HG02759 (cell line): ENCODE measurements at regions not wholly inside any gene's neighbourhood (a gene's known extent, or its start where the extent isn't known, plus 50 kb on each side); places are given as distances from the start of the nearest gene placed in this dataset.
"Not testable (repeated sequence)": the region's sequence is repeated elsewhere in the genome, so short reads cannot be mapped to it uniquely, and the experiment has no call there.

ENCODE experiments used
- ATAC-seq: cut with Tn5 transposase; IDR thresholded peaks from one replicate; pipeline ENCODE4 v1.9.1; 2021; ENCODE audit warnings: mild to moderate bottlenecking, moderate library complexity; ENCODE audit not compliant: unreplicated experiment

- ATAC-seq: no peak
Observed at GRCh38 chr10:16231176-16231575, 205.6 kb upstream of the PTER start.

GRCh38 chr10:16231734-16232435 lies 204.9 kb upstream of the PTER start:
- ATAC-seq: no peak

- ATAC-seq: no peak
Observed at GRCh38 chr10:16232441-16232840, 204.4 kb upstream of the PTER start.

GRCh38 chr10:16234916-16235315 lies 201.9 kb upstream of the PTER start:
- ATAC-seq: no peak

- ATAC-seq: no peak
Observed at GRCh38 chr10:16242446-16242845, 194.4 kb upstream of the PTER start.

GRCh38 chr10:16242859-16243613 lies 193.8 kb upstream of the PTER start:
- ATAC-seq: no peak

GRCh38 chr10:16250136-16250535 lies 186.7 kb upstream of the PTER start:
- ATAC-seq: not testable (repeated sequence)

GRCh38 chr10:16256336-16256735 lies 180.5 kb upstream of the PTER start:
- no peak for ATAC-seq

- ATAC-seq: no peak
Observed at GRCh38 chr10:16258291-16259040, 178.3 kb upstream of the PTER start.

GRCh38 chr10:16259726-16260125 lies 177.1 kb upstream of the PTER start:
- ATAC-seq: no peak

GRCh38 chr10:16260388-16260787 lies 176.4 kb upstream of the PTER start:
- no peak for ATAC-seq

- no peak for ATAC-seq
Observed at GRCh38 chr10:16271571-16271970, 165.2 kb upstream of the PTER start.

- ATAC-seq: no peak
Observed at GRCh38 chr10:16274911-16275310, 161.9 kb upstream of the PTER start.

- no peak for ATAC-seq
Observed at GRCh38 chr10:16280595-16280994, 156.2 kb upstream of the PTER start.

GRCh38 chr10:16292366-16292765 lies 144.4 kb upstream of the PTER start:
- no peak for ATAC-seq

- ATAC-seq: no peak
Observed at GRCh38 chr10:16297069-16297468, 139.7 kb upstream of the PTER start.

- no peak for ATAC-seq
Observed at GRCh38 chr10:16297642-16298041, 139.2 kb upstream of the PTER start.

GRCh38 chr10:16304311-16304710 lies 132.5 kb upstream of the PTER start:
- no peak for ATAC-seq

- ATAC-seq: no peak
Observed at GRCh38 chr10:16310440-16310839, 126.4 kb upstream of the PTER start.

GRCh38 chr10:16314259-16314658 lies 122.6 kb upstream of the PTER start:
- ATAC-seq: no peak

GRCh38 chr10:16316733-16317390 lies 119.9 kb upstream of the PTER start:
- no peak for ATAC-seq
